IMR-90 (cell line): ENCODE measurements at regions not wholly inside any gene's neighbourhood (a gene's known extent, or its start where the extent isn't known, plus 50 kb on each side); places are given as distances from the start of the nearest gene placed in this dataset.

Experiments used
- MXI1 ChIP-seq: IDR thresholded peaks from 2 replicates; pipeline ENCODE4 v1.6.1; 2012; ENCODE audit warnings: low read depth, mild to moderate bottlenecking, low read length, moderate library complexity, borderline replicate concordance
- NFE2L2 ChIP-seq: fragments of 150-350 bp; IDR thresholded peaks from 2 replicates; pipeline ENCODE4 v1.6.1; 2016; ENCODE audit warnings: low read depth, mild to moderate bottlenecking, low read length
- POLR2A ChIP-seq: IDR thresholded peaks from 2 replicates; pipeline ENCODE4 v1.6.1; 2012; ENCODE audit warnings: mild to moderate bottlenecking, low read depth, low read length
- RAD21 ChIP-seq: IDR thresholded peaks from 2 replicates; pipeline ENCODE4 v1.6.1; 2012; ENCODE audit warnings: low read length, improper control_type of control experiment
- RFX5 ChIP-seq: IDR thresholded peaks from 2 replicates; pipeline ENCODE4 v1.8.0; 2012; ENCODE audit warnings: low read depth, mild to moderate bottlenecking, low read length, moderate library complexity
- TF ChIP-seq, protein P1 (sequence below): conservative IDR thresholded peaks from 2 replicates; pipeline ENCODE4 v1.5.1; 2012; ENCODE audit warnings: mild to moderate bottlenecking, low read depth, low read length, improper control_type of control experiment

- TF ChIP-seq NFE2L2 (no peak), RFX5 (no peak), POLR2A (no peak), RAD21 (no peak), MXI1 (no peak)
- TF ChIP-seq, protein P1, sequence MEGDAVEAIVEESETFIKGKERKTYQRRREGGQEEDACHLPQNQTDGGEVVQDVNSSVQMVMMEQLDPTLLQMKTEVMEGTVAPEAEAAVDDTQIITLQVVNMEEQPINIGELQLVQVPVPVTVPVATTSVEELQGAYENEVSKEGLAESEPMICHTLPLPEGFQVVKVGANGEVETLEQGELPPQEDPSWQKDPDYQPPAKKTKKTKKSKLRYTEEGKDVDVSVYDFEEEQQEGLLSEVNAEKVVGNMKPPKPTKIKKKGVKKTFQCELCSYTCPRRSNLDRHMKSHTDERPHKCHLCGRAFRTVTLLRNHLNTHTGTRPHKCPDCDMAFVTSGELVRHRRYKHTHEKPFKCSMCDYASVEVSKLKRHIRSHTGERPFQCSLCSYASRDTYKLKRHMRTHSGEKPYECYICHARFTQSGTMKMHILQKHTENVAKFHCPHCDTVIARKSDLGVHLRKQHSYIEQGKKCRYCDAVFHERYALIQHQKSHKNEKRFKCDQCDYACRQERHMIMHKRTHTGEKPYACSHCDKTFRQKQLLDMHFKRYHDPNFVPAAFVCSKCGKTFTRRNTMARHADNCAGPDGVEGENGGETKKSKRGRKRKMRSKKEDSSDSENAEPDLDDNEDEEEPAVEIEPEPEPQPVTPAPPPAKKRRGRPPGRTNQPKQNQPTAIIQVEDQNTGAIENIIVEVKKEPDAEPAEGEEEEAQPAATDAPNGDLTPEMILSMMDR, result no peak
Measured at GRCh38 chr9:8261737-8262136, 462.2 kb upstream of the DMAC1 start.
